K562 (cell line): ENCODE measurements at regions not wholly inside any gene's neighbourhood (a gene's known extent, or its start where the extent isn't known, plus 50 kb on each side); places are given as distances from the start of the nearest gene placed in this dataset.
"Not testable (repeated sequence)": the region's sequence is repeated elsewhere in the genome, so short reads cannot be mapped to it uniquely, and the experiment has no call there.

Source experiments
- C11orf30 ChIP-seq: fragments of 450-650 bp; IDR thresholded peaks from 2 replicates; pipeline ENCODE4 v1.6.1; 2016; ENCODE audit warnings: low read depth, mild to moderate bottlenecking
- GATAD2A ChIP-seq: fragments of 450-650 bp; IDR thresholded peaks from 2 replicates; pipeline ENCODE4 v1.6.1; 2017
- HMGN3 ChIP-seq: IDR thresholded peaks from 2 replicates; pipeline ENCODE4 v1.6.1; 2011; ENCODE audit warnings: borderline replicate concordance, low read depth, mild to moderate bottlenecking, mixed read lengths, low read length; ENCODE audit not compliant: insufficient read length; ENCODE audit errors: extremely low read depth
- MAFK ChIP-seq: IDR thresholded peaks from 2 replicates; pipeline ENCODE4 v1.6.1; 2011; ENCODE audit warnings: low read length, improper control_type of control experiment
- NFE2L1 ChIP-seq: fragments of 450-650 bp; IDR thresholded peaks from 2 replicates; pipeline ENCODE4 v1.6.1; 2016; ENCODE audit warnings: missing genetic modification characterization, low read depth, mild to moderate bottlenecking, missing compliant biosample characterization, moderate library complexity, borderline replicate concordance
- POLR2A ChIP-seq: fragments of 450-650 bp; conservative IDR thresholded peaks from 2 replicates; pipeline ENCODE4 v1.6.1; 2016
- SIN3A ChIP-seq, 2 experiments: fragments of 150-350 bp in 1 of 2; IDR thresholded peaks; 2 replicates each; pipeline ENCODE4 v1.6.1; 2011 to 2016; ENCODE audit warnings: borderline replicate concordance in 2 of 2, low read depth in 2 of 2, low read length in 2 of 2, mild to moderate bottlenecking in 2 of 2, moderate library complexity in 2 of 2; ENCODE audit not compliant: control insufficient read depth in 1 of 2
- SMARCB1 ChIP-seq: IDR thresholded peaks from 2 replicates; pipeline ENCODE4 v1.6.1; 2011; ENCODE audit warnings: improper control_type of control experiment, low read depth; ENCODE audit not compliant: insufficient read length
- YY1 ChIP-seq, 3 experiments: IDR thresholded peaks; 2 replicates each; pipeline ENCODE4 v1.6.1; 2011; ENCODE audit warnings: low read length in 2 of 3, mild to moderate bottlenecking in 2 of 3, moderate library complexity in 2 of 3, borderline replicate concordance in 1 of 3, control low read depth in 1 of 3, low read depth in 1 of 3; ENCODE audit not compliant: insufficient read depth in 3 of 3, insufficient replicate concordance in 2 of 3, control insufficient read depth in 1 of 3, insufficient read length in 1 of 3; ENCODE audit errors: extremely low read depth in 1 of 3
- TF ChIP-seq, protein P1 (sequence below), 3 experiments: IDR thresholded peaks in 2 of 3; conservative IDR thresholded peaks in 1 of 3; 2 replicates each; pipeline ENCODE4 v1.5.1; 2011 to 2012; ENCODE audit warnings: low read length in 3 of 3, mild to moderate bottlenecking in 3 of 3, control low read depth in 2 of 3, improper control_type of control experiment in 1 of 3, inconsistent platforms in 1 of 3, low read depth in 1 of 3, mixed read lengths in 1 of 3, moderate library complexity in 1 of 3; ENCODE audit not compliant: insufficient read depth in 2 of 3
- TF ChIP-seq, protein P2 (sequence below), 2 experiments: IDR thresholded peaks; 2 replicates each; pipeline ENCODE4 v1.6.1; 2011; ENCODE audit warnings: borderline replicate concordance in 1 of 2, control low read depth in 1 of 2, low read depth in 1 of 2, low read length in 1 of 2, mild to moderate bottlenecking in 1 of 2, mixed read lengths in 1 of 2, moderate library complexity in 1 of 2; ENCODE audit not compliant: insufficient read depth in 1 of 2, insufficient read length in 1 of 2, poor library complexity in 1 of 2, severe bottlenecking in 1 of 2; ENCODE audit errors: extremely low read depth in 1 of 2
- TF ChIP-seq, protein P3 (sequence below): sonication (generic); formaldehyde crosslinking; IDR thresholded peaks from 2 replicates; pipeline ENCODE4 v1.5.0; 2020; ENCODE audit warnings: missing genetic modification reagents
- TF ChIP-seq, protein P4 (sequence below): sonication (generic); formaldehyde crosslinking; IDR thresholded peaks from 2 replicates; pipeline ENCODE4 v1.8.0; 2022; ENCODE audit warnings: mild to moderate bottlenecking, missing genetic modification reagents
- TF ChIP-seq, protein P5 (sequence below): fragments of 450-650 bp; IDR thresholded peaks from 2 replicates; pipeline ENCODE4 v1.6.1; 2017; ENCODE audit warnings: antibody characterized with exemption

DNA sequence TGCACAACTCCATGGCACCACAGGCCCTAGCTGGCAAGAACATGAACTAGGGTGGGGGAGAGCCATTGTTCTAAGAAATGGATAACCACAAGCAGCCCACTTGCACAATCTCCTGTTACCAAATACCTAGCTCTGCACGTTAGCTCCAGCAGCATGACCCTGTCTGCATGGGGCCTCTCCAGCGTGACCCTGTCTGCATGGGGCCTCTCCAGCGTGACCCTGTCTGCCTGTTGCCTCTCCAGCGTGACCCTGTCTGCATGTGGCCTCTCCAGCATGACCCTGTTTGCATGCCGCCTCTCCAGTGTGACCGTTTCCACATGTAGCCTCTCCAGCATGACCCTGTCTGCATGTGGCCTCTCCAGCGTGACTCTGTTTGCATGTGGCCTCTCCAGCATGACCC lies 356.7 kb downstream of the CNTNAP3B start:
- not testable (repeated sequence) for TF ChIP-seq GATAD2A; POLR2A; NFE2L1; YY1 (IDR thresholded peaks at IDR 0.05; ENCODE audit: borderline replicate concordance in 1 of 3, control insufficient read depth in 1 of 3, extremely low read depth in 1 of 3, insufficient read depth in 3 of 3, insufficient read length in 1 of 3, insufficient replicate concordance in 2 of 3, low read depth in 1 of 3, low read length in 2 of 3); SMARCB1; HMGN3; SIN3A (IDR thresholded peaks at IDR 0.05; ENCODE audit: borderline replicate concordance in 2 of 2, control insufficient read depth in 1 of 2, low read depth in 2 of 2, low read length in 2 of 2); MAFK; C11orf30
- TF ChIP-seq, protein P1, sequence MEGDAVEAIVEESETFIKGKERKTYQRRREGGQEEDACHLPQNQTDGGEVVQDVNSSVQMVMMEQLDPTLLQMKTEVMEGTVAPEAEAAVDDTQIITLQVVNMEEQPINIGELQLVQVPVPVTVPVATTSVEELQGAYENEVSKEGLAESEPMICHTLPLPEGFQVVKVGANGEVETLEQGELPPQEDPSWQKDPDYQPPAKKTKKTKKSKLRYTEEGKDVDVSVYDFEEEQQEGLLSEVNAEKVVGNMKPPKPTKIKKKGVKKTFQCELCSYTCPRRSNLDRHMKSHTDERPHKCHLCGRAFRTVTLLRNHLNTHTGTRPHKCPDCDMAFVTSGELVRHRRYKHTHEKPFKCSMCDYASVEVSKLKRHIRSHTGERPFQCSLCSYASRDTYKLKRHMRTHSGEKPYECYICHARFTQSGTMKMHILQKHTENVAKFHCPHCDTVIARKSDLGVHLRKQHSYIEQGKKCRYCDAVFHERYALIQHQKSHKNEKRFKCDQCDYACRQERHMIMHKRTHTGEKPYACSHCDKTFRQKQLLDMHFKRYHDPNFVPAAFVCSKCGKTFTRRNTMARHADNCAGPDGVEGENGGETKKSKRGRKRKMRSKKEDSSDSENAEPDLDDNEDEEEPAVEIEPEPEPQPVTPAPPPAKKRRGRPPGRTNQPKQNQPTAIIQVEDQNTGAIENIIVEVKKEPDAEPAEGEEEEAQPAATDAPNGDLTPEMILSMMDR (IDR thresholded peaks at IDR 0.05 in 2 of 3, conservative IDR thresholded peaks at IDR 0.05 in 1 of 3; ENCODE audit: insufficient read depth in 2 of 3, low read depth in 1 of 3, low read length in 3 of 3): not testable (repeated sequence)
- TF ChIP-seq, protein P2, sequence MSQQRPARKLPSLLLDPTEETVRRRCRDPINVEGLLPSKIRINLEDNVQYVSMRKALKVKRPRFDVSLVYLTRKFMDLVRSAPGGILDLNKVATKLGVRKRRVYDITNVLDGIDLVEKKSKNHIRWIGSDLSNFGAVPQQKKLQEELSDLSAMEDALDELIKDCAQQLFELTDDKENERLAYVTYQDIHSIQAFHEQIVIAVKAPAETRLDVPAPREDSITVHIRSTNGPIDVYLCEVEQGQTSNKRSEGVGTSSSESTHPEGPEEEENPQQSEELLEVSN (IDR thresholded peaks at IDR 0.05; ENCODE audit: borderline replicate concordance in 1 of 2, extremely low read depth in 1 of 2, insufficient read depth in 1 of 2, insufficient read length in 1 of 2, low read depth in 1 of 2, low read length in 1 of 2, poor library complexity in 1 of 2, severe bottlenecking in 1 of 2): not testable (repeated sequence)
- TF ChIP-seq, protein P3, sequence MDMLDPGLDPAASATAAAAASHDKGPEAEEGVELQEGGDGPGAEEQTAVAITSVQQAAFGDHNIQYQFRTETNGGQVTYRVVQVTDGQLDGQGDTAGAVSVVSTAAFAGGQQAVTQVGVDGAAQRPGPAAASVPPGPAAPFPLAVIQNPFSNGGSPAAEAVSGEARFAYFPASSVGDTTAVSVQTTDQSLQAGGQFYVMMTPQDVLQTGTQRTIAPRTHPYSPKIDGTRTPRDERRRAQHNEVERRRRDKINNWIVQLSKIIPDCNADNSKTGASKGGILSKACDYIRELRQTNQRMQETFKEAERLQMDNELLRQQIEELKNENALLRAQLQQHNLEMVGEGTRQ (CRISPR knock-in tag): not testable (repeated sequence)
- TF ChIP-seq, protein P4, sequence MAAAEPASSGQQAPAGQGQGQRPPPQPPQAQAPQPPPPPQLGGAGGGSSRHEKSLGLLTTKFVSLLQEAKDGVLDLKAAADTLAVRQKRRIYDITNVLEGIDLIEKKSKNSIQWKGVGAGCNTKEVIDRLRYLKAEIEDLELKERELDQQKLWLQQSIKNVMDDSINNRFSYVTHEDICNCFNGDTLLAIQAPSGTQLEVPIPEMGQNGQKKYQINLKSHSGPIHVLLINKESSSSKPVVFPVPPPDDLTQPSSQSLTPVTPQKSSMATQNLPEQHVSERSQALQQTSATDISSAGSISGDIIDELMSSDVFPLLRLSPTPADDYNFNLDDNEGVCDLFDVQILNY (CRISPR knock-in tag): not testable (repeated sequence)
- TF ChIP-seq, protein P5, sequence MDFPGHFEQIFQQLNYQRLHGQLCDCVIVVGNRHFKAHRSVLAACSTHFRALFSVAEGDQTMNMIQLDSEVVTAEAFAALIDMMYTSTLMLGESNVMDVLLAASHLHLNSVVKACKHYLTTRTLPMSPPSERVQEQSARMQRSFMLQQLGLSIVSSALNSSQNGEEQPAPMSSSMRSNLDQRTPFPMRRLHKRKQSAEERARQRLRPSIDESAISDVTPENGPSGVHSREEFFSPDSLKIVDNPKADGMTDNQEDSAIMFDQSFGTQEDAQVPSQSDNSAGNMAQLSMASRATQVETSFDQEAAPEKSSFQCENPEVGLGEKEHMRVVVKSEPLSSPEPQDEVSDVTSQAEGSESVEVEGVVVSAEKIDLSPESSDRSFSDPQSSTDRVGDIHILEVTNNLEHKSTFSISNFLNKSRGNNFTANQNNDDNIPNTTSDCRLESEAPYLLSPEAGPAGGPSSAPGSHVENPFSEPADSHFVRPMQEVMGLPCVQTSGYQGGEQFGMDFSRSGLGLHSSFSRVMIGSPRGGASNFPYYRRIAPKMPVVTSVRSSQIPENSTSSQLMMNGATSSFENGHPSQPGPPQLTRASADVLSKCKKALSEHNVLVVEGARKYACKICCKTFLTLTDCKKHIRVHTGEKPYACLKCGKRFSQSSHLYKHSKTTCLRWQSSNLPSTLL: not testable (repeated sequence)
